BJ (cell line): ENCODE measurements at regions not wholly inside any gene's neighbourhood (a gene's known extent, or its start where the extent isn't known, plus 50 kb on each side); places are given as distances from the start of the nearest gene placed in this dataset.

ENCODE experiments used
- CTCF ChIA-PET: fragments of 350-600 bp; formaldehyde crosslinking; extraction: SDS; loops from one replicate; lab custom pipeline; 2021; ENCODE audit warnings: antibody characterized with exemption, inconsistent platforms; lab: Yijun Ruan, JAX
- POLR2A ChIA-PET: fragments of 300-600 bp; sonication (Branson Sonifier 250); formaldehyde crosslinking; extraction: SDS; loops from one replicate; lab custom pipeline; 2021; ENCODE audit warnings: antibody characterized with exemption; lab: Charles Lee
- DNase-seq: peaks from one replicate; pipeline ENCODE4 v3.0.0-alpha.2; 2011; ENCODE audit warnings: low read depth
- H3K27me3 ChIP-seq: 2 replicates; pipeline ENCODE4 v1.6.0; 2011; ENCODE audit warnings: low read length; ENCODE audit not compliant: control insufficient read depth, insufficient read depth
- H3K36me3 ChIP-seq: 2 replicates; pipeline ENCODE4 v1.5.1; 2011; ENCODE audit warnings: low read length; ENCODE audit not compliant: control insufficient read depth, insufficient read depth
- H3K4me3 ChIP-seq: 2 replicates; pipeline ENCODE4 v1.5.1; 2011; ENCODE audit warnings: low read depth, mild to moderate bottlenecking, control low read depth, low read length
- TF ChIP-seq, protein P1 (sequence below): IDR thresholded peaks from 2 replicates; pipeline ENCODE4 v1.5.1; 2011; ENCODE audit warnings: low read depth, mild to moderate bottlenecking, control low read depth, inconsistent platforms, low read length, moderate library complexity; ENCODE audit not compliant: insufficient read depth

- no peak for DNase-seq
- ChIA-PET CTCF (no interaction called here), POLR2A (no interaction called here)
- no peak overlapping the region for H3K4me3 ChIP-seq
- H3K27me3 ChIP-seq = no peaks in the 10 kb centered on the region
- TF ChIP-seq, protein P1, sequence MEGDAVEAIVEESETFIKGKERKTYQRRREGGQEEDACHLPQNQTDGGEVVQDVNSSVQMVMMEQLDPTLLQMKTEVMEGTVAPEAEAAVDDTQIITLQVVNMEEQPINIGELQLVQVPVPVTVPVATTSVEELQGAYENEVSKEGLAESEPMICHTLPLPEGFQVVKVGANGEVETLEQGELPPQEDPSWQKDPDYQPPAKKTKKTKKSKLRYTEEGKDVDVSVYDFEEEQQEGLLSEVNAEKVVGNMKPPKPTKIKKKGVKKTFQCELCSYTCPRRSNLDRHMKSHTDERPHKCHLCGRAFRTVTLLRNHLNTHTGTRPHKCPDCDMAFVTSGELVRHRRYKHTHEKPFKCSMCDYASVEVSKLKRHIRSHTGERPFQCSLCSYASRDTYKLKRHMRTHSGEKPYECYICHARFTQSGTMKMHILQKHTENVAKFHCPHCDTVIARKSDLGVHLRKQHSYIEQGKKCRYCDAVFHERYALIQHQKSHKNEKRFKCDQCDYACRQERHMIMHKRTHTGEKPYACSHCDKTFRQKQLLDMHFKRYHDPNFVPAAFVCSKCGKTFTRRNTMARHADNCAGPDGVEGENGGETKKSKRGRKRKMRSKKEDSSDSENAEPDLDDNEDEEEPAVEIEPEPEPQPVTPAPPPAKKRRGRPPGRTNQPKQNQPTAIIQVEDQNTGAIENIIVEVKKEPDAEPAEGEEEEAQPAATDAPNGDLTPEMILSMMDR = no peak
- H3K36me3 ChIP-seq = no peaks in the 10 kb centered on the region
Measured at GRCh38 chr12:107518868-107519267, 166.7 kb upstream of the PWP1 start.

DNA sequence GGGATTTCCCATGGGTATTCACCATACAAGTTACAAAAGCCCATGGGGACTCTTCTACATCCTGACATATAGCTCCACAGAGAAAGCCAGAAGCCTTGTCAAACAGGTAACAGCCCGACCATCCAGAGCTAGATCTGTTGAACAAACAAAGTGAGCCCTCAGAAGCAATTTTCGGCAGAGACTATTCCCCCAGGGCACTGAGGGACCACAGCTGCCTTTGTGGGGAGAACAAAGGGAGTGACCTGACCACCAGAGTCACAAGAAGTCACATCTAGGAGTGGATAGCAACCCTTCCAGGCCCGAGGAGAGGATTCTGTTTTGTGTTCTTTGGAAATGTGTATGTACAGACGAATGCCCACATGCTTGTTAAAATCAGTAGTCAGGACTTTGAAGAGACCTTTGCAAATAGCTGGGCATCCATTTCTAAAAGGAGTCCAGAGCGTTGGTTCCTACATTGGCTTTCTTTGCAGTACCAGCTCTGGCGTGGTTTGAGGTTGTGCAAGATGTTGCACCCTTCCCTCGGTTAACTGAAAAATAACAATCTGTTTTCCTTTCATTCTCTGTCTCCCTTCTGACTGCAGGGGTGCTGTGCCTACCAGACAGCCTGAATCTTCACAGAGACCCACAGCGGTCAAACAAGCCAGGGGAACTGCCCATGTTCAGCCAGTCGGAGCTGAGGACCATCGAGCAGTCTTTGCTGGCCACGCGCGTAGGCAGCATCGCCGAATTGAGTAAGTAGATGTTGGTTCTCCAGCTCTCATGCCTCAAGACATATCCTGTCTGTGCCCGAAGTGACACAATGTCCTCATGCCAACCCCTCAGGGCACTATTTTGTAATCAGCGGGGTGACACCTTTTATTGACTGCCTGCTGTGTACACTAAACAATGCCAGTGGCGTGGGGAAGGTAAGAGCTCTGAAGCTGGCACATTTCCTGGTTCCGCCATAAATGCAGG lies 165.4 kb upstream of the PWP1 start:
- DNase-seq = no peak
- Histone ChIP-seq H3K4me3 (no peak overlapping the region), H3K27me3 (no peaks in the 10 kb centered on the region), H3K36me3 (no peaks in the 10 kb centered on the region)
- ChIA-PET POLR2A (no interaction called here), CTCF (no interaction called here)
- TF ChIP-seq, protein P1 = no peak

DNA sequence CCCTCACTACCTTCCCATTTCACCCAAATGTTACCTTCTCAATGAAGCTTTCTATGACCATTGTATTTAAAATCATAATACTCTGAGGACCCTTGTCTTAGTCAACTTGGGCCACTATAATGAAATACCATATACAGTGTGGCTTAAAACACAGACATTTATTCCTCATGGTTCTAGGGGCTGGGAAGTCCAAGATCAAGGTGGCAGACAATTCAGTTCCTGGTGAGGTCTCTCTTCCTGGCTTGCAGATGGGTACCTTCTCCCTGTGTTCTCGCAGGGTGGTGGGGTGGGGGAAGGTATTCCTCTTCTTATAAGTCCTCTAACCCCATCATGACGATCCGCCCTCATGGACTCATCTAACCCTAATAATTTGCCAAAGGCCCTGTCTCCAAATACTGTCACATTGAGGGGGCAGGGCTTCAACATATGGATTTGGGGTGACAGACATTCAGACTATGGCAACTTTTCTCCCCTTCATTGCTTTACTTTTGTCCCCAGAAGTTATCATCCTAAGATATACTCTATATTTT lies 163.7 kb upstream of the PWP1 start:
- H3K27me3 ChIP-seq = no peaks in the 10 kb centered on the region
- CTCF ChIA-PET = no interaction called here
- TF ChIP-seq, protein P1 = no peak
- H3K4me3 ChIP-seq = no peak overlapping the region
- POLR2A ChIA-PET = no interaction called here
- no peaks in the 10 kb centered on the region for H3K36me3 ChIP-seq
- DNase-seq = no peak

DNA sequence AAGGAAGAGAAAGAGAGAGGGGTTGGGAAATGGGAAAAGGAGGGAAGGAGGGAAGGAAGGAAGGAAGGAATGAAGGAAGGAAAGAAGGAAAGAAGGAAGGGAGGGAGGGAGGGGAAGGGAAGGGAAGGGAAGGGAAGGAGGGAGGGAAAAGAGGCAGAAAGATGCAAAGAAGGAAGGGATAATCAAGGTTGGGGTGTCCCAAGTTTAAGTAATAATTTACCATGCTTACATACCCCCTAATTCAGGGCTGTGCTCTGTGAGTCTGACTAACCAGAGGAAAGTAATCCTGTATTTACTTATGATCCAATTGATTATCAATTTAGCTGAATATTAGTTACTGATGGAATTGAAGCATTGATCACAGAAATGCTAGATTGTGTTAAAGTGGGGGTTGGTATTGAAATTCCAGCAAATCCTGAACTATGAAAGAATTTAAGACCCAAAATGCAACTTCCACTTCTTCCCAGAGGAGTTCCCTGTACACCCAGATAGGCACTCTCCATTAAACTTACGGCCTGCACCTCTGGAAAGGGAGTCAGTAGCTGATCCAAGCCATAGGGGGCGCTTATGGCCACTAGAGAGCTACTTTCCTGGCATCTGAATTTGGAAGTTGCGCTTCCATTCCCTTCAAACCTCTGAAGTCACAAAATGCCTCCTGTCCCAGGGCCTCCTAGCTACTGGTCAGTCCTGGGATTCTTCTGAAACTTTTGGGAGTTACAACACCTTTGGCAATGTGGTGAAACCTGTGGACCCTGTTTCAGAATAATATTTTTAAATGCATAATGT lies 162.7 kb upstream of the PWP1 start:
- TF ChIP-seq, protein P1 = no peak
- no peak for DNase-seq
- CTCF ChIA-PET = no interaction called here
- H3K36me3 ChIP-seq = no peaks in the 10 kb centered on the region
- H3K27me3 ChIP-seq = no peaks in the 10 kb centered on the region
- no peak overlapping the region for H3K4me3 ChIP-seq
- POLR2A ChIA-PET = no interaction called here
